Neural cell (in vitro differentiated cells): ENCODE measurements at regions not wholly inside any gene's neighbourhood (a gene's known extent, or its start where the extent isn't known, plus 50 kb on each side); places are given as distances from the start of the nearest gene placed in this dataset.

Experiments
- H2AFZ ChIP-seq: fragments of 200-600, 300-800 bp; sonication (generic), shearing (Covaris generic); 2 replicates; pipeline ENCODE4 v1.6.0; 2014; ENCODE audit warnings: low read depth, mild to moderate bottlenecking, antibody characterized with exemption, low read length, moderate library complexity
- H3F3A ChIP-seq: fragments of 200-600 bp; shearing (Covaris generic); 2 replicates; pipeline ENCODE4 v1.6.1; 2016; ENCODE audit warnings: mild to moderate bottlenecking, moderate library complexity, mixed read lengths, antibody characterized with exemption, low read length; ENCODE audit not compliant: insufficient read depth, poor library complexity, severe bottlenecking
- H3K27ac ChIP-seq: fragments of 200-600, 300-800 bp; sonication (generic), shearing (Covaris generic); 2 replicates; pipeline ENCODE4 v1.5.1; 2014; ENCODE audit warnings: mild to moderate bottlenecking, low read length, moderate library complexity
- H3K27me3 ChIP-seq: fragments of 300-800, 200-600 bp; sonication (generic), shearing (Covaris generic); 2 replicates; pipeline ENCODE4 v1.6.0; 2014; ENCODE audit warnings: mild to moderate bottlenecking, low read depth, low read length, moderate library complexity; ENCODE audit not compliant: insufficient read depth
- H3K36me3 ChIP-seq: fragments of 300-800, 200-600 bp; sonication (generic), shearing (Covaris generic); 2 replicates; pipeline ENCODE4 v1.5.1; 2014; ENCODE audit warnings: mild to moderate bottlenecking, antibody characterized with exemption, low read length, moderate library complexity; ENCODE audit not compliant: insufficient read depth
- H3K4me2 ChIP-seq: fragments of 300-800, 200-600 bp; sonication (generic), shearing (Covaris generic); 2 replicates; pipeline ENCODE4 v1.6.0; 2014; ENCODE audit warnings: mild to moderate bottlenecking, low read length
- H3K4me3 ChIP-seq: fragments of 300-800, 200-600 bp; sonication (generic), shearing (Covaris generic); 2 replicates; pipeline ENCODE4 v1.5.1; 2014; ENCODE audit warnings: mild to moderate bottlenecking, low read length, moderate library complexity
- H3K79me2 ChIP-seq: fragments of 200-600 bp; shearing (Covaris generic); replicated peaks from 2 replicates; pipeline ENCODE4 v1.6.0; 2014; ENCODE audit warnings: mild to moderate bottlenecking, low read length, moderate library complexity; ENCODE audit not compliant: insufficient read depth
- H3K9ac ChIP-seq: fragments of 300-800, 200-600 bp; sonication (generic), shearing (Covaris generic); 2 replicates; pipeline ENCODE4 v1.6.1; 2016; ENCODE audit warnings: mild to moderate bottlenecking, low read length, mixed read lengths
- H3K9me2 ChIP-seq: fragments of 200-600 bp; shearing (Covaris generic); 2 replicates; pipeline ENCODE4 v1.6.1; 2016; ENCODE audit warnings: mild to moderate bottlenecking, low read length, mixed read lengths; ENCODE audit not compliant: insufficient read depth
- H3K9me3 ChIP-seq: fragments of 200-600, 300-800 bp; sonication (generic), shearing (Covaris generic); 2 replicates; pipeline ENCODE4 v1.6.1; 2016; ENCODE audit warnings: mild to moderate bottlenecking, mixed run types, low read length, moderate library complexity, mixed read lengths
- H4K20me1 ChIP-seq: fragments of 200-600 bp; shearing (Covaris generic); 2 replicates; pipeline ENCODE4 v1.6.1; 2016; ENCODE audit warnings: mild to moderate bottlenecking, mixed run types; ENCODE audit not compliant: insufficient read depth
- CTCF ChIP-seq: fragments of 450-650 bp; IDR thresholded peaks from 2 replicates; pipeline ENCODE4 v1.5.1; 2014; ENCODE audit warnings: antibody characterized with exemption, mild to moderate bottlenecking, moderate library complexity; ENCODE audit not compliant: poor library complexity, severe bottlenecking
- EP300 ChIP-seq: fragments of 450-650 bp; conservative IDR thresholded peaks from 2 replicates; pipeline ENCODE4 v1.6.1; 2014; ENCODE audit warnings: antibody characterized with exemption, mild to moderate bottlenecking, moderate library complexity; ENCODE audit not compliant: poor library complexity, severe bottlenecking
- EZH2 ChIP-seq: fragments of 200-600, 300-800 bp; shearing (Covaris generic), sonication (generic); IDR thresholded peaks from 2 replicates; pipeline ENCODE4 v1.6.1; 2014; ENCODE audit warnings: antibody characterized with exemption, low read length, borderline replicate concordance, mild to moderate bottlenecking; ENCODE audit not compliant: insufficient read depth, poor library complexity, severe bottlenecking
- MXI1 ChIP-seq: fragments of 450-650 bp; conservative IDR thresholded peaks from 2 replicates; pipeline ENCODE4 v1.6.1; 2014; ENCODE audit warnings: antibody characterized with exemption, mild to moderate bottlenecking; ENCODE audit not compliant: poor library complexity, severe bottlenecking
- POLR2AphosphoS5 ChIP-seq: IDR thresholded peaks from 2 replicates; pipeline ENCODE4 v1.6.1; 2012
- RAD21 ChIP-seq: fragments of 450-650 bp; conservative IDR thresholded peaks from 2 replicates; pipeline ENCODE4 v1.6.1; 2014; ENCODE audit warnings: antibody characterized with exemption, mild to moderate bottlenecking, moderate library complexity
- REST ChIP-seq: IDR thresholded peaks from 2 replicates; pipeline ENCODE4 v1.6.1; 2012; ENCODE audit warnings: borderline replicate concordance
- SMC3 ChIP-seq: fragments of 450-650 bp; conservative IDR thresholded peaks from 2 replicates; pipeline ENCODE4 v1.6.1; 2014; ENCODE audit warnings: antibody characterized with exemption, mild to moderate bottlenecking, moderate library complexity; ENCODE audit not compliant: poor library complexity
- TAF1 ChIP-seq: IDR thresholded peaks from 2 replicates; pipeline ENCODE4 v1.6.1; 2012; ENCODE audit warnings: low read depth

GRCh38 chr10:43861966-43862751, 213.5 kb upstream of the ZNF32 start:
- Histone ChIP-seq H3F3A (no peaks in the 10 kb centered on the region), H3K36me3 (no peaks in the 10 kb centered on the region), H2AFZ (no peak overlapping the region), H4K20me1 (no peaks in the 10 kb centered on the region), H3K9me3 (no peaks in the 10 kb centered on the region), H3K27ac (no peak overlapping the region), H3K9ac (no peak overlapping the region), H3K4me2 (no peak overlapping the region), H3K79me2 (no peaks in the 10 kb centered on the region), H3K4me3 (no peak overlapping the region), H3K27me3 (no peaks in the 10 kb centered on the region), H3K9me2 (no peaks in the 10 kb centered on the region)
- no peak for TF ChIP-seq RAD21
- no peak for TF ChIP-seq REST
- TF ChIP-seq MXI1: no peak

- no peaks in the 10 kb centered on the region for H3K79me2 ChIP-seq
- H3K4me3 ChIP-seq: no peak overlapping the region
- H3K9me2 ChIP-seq: no peaks in the 10 kb centered on the region
- no peak for TF ChIP-seq EZH2
- TF ChIP-seq POLR2AphosphoS5: no peak
- TF ChIP-seq CTCF: no peak
- TF ChIP-seq TAF1: no peak
- no peak for TF ChIP-seq MXI1
- TF ChIP-seq REST: no peak
- TF ChIP-seq RAD21: no peak
- TF ChIP-seq EP300: no peak
- no peak for TF ChIP-seq SMC3
- H3K36me3 ChIP-seq: no peaks in the 10 kb centered on the region
- no peaks in the 10 kb centered on the region for H3K27me3 ChIP-seq
- H3K27ac ChIP-seq: no peak overlapping the region
- H3K9ac ChIP-seq: no peak overlapping the region
- H3F3A ChIP-seq: no peaks in the 10 kb centered on the region
- H3K9me3 ChIP-seq: no peaks in the 10 kb centered on the region
- H4K20me1 ChIP-seq: no peaks in the 10 kb centered on the region
- H2AFZ ChIP-seq: no peak overlapping the region
- no peak overlapping the region for H3K4me2 ChIP-seq
These were observed 210.4 kb upstream of the ZNF32 start for GRCh38 chr10:43859016-43859525.
